LNCaP clone FGC (cell line): ENCODE measurements at regions not wholly inside any gene's neighbourhood (a gene's known extent, or its start where the extent isn't known, plus 50 kb on each side); places are given as distances from the start of the nearest gene placed in this dataset.

Source experiments
- DNase-seq: peaks from one replicate; pipeline ENCODE4 v3.0.0-alpha.2; 2011; ENCODE audit warnings: low read depth
- H3K4me3 ChIP-seq: 2 replicates; pipeline ENCODE4 v1.5.1; 2011; ENCODE audit warnings: mild to moderate bottlenecking, low read depth, low read length, control low read depth
- CTCF ChIP-seq: IDR thresholded peaks from 2 replicates; pipeline ENCODE4 v1.5.1; 2012; ENCODE audit warnings: mild to moderate bottlenecking; ENCODE audit not compliant: control insufficient read depth, insufficient read depth; ENCODE audit errors: extremely low read depth

- no peak overlapping the region for H3K4me3 ChIP-seq
- TF ChIP-seq CTCF: no peak
- DNase-seq: no peak
Observed at GRCh38 chr18:46400449-46400848, 256.6 kb downstream of the LOXHD1 start.

DNA sequence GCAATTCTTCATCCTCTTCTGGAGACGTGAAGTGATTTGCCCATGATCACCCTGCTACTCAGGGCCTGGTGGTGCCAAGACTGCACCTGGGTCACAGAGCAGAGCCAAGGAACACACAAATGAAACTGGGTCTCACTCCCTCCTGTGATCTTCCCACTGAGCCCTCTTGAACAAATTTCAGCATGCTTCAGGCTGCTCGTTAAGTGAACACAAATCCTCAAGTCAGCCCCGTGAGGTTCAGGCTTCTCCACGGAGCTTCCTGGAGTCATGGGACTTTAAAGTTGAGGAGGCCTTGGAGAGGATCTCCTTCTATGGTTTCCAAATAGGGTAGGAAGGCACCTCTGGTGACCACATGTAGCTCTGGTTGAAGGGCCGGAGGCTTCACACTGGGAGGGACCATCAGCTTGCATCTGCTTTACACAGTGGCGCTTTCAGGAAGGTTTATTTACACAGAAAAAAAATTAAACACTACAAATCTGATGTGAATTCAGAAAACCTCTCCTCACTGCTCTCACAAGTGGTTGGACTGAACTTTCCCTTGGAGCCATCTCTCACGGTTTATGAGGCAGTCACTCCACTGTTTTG lies 255.4 kb downstream of the LOXHD1 start:
- H3K4me3 ChIP-seq: no peak overlapping the region
- TF ChIP-seq CTCF: no peak
- no peak for DNase-seq

GRCh38 chr18:46402396-46402795 lies 254.6 kb downstream of the LOXHD1 start:
- no peak for TF ChIP-seq CTCF
- H3K4me3 ChIP-seq: no peak overlapping the region
- DNase-seq: no peak

DNA sequence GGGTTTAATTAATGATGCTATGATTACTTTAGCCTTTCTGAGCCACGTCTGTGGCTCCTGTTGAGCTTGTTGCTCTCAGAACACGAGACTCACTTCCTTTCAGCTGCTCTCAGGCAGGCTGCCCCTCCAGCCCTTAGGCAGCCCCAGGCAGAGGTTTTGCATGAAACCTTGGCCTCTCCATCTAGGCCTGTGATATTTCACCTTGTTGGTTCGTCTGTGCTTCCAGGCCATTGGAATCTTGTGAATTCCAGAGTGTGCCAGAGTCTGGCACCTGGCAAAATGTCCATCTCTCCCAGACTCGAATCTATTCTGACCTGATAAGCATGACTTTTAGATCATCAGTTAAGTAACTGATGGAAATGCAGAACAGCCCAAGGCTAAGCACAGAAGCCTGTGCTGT lies 254.1 kb downstream of the LOXHD1 start:
- no peak overlapping the region for H3K4me3 ChIP-seq
- no peak for DNase-seq
- TF ChIP-seq CTCF: no peak

DNA sequence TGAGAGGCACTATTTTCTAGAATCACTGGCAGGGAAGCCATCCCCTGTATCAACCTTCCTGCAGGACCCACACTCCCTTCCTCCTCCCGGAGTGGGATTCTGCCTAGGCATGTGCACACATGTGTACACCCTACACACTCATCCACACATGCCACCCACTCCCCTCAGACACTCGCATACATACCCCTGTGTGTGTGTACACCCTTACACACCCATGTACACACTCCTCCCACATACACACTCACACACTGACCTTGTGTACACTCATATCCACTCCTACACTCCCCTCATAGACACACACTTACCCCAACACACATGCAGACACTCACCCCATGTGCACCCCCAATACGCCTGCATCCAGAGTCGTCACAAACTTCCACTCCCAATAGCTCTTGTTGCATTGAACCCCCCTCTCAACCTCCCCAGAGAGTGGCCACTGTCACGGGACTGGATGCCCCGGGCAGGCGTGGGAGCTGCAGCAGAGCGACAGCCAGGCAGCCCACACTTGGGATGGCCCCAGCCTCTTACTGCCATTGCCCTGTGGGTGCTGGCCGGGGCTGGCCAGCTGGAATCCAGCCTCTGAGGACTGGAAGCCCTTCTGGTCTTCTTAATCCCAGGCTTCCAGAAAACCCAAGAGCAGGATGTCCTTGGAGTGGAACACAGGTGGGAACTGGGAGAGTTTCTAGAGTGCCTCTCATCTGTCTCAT lies 251.0 kb downstream of the LOXHD1 start:
- no peak overlapping the region for H3K4me3 ChIP-seq
- no peak for TF ChIP-seq CTCF
- no peak for DNase-seq

- no peak overlapping the region for H3K4me3 ChIP-seq
- no peak for DNase-seq
- no peak for TF ChIP-seq CTCF
Observed at GRCh38 chr18:46406539-46406932, 250.5 kb downstream of the LOXHD1 start.
